ENCODE measurements at regions not wholly inside any gene's neighbourhood (a gene's known extent, or its start where the extent isn't known, plus 50 kb on each side); places are given as distances from the start of the nearest gene placed in this dataset.

DNA sequence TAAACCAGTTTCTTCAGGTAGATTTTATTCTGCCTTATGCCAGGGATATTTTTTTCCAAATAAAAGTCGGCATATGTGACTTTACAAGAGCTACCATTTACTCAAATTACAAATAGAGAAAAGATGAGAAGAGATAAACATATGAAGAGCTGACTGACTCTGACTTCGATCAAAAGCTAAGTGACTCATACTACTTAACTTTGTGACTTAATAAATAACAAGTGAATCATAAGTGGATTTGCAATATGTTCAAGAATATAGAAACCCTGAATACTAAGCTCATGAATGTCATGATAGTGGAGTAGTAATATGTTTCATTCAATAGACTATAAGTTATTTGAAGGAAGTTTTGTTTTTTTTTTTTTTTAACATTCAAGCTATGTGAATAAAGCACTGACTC lies 130.5 kb upstream of the ANO3 start:
- no peak for TF ChIP-seq POLR2AphosphoS5 (IDR thresholded peaks at IDR 0.05)
- no peak for TF ChIP-seq EP300 (IDR thresholded peaks at IDR 0.05)
- TF ChIP-seq, protein P1, sequence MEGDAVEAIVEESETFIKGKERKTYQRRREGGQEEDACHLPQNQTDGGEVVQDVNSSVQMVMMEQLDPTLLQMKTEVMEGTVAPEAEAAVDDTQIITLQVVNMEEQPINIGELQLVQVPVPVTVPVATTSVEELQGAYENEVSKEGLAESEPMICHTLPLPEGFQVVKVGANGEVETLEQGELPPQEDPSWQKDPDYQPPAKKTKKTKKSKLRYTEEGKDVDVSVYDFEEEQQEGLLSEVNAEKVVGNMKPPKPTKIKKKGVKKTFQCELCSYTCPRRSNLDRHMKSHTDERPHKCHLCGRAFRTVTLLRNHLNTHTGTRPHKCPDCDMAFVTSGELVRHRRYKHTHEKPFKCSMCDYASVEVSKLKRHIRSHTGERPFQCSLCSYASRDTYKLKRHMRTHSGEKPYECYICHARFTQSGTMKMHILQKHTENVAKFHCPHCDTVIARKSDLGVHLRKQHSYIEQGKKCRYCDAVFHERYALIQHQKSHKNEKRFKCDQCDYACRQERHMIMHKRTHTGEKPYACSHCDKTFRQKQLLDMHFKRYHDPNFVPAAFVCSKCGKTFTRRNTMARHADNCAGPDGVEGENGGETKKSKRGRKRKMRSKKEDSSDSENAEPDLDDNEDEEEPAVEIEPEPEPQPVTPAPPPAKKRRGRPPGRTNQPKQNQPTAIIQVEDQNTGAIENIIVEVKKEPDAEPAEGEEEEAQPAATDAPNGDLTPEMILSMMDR (IDR thresholded peaks at IDR 0.05), result no peak
- TF ChIP-seq POLR2A (IDR thresholded peaks at IDR 0.05), result no peak
- H3K4me1 ChIP-seq, result peaks cover 0 to 4% (median 0%) of the 10 kb centered on the region in 4 donors
- ATAC-seq (ENCODE audit: low FRiP score in 2 of 2) (no peak), DNase-seq (no peak)
- no peaks in the 10 kb centered on the region for H3K27me3 ChIP-seq
- H3K4me3 ChIP-seq, result no peak overlapping the region
- no peak overlapping the region for H3K27ac ChIP-seq
- WGBS, 2 donors, result 72 to 80% methylated on average over 2 of the region's 2 CpGs
- H3K9me3 ChIP-seq, result no peaks in the 10 kb centered on the region
- H3K36me3 ChIP-seq, result no peaks in the 10 kb centered on the region

- H3K4me1 ChIP-seq, result peaks cover 0 to 4% (median 0%) of the 10 kb centered on the region in 4 donors
- no peak for ATAC-seq (ENCODE audit: low FRiP score in 2 of 2)
- H3K27ac ChIP-seq, result no peak overlapping the region
- no peak overlapping the region for H3K4me3 ChIP-seq
- no peaks in the 10 kb centered on the region for H3K9me3 ChIP-seq
- no peak for TF ChIP-seq POLR2A (IDR thresholded peaks at IDR 0.05)
- TF ChIP-seq, protein P1 (IDR thresholded peaks at IDR 0.05), result no peak
- TF ChIP-seq EP300 (IDR thresholded peaks at IDR 0.05), result no peak
- no peak for TF ChIP-seq POLR2AphosphoS5 (IDR thresholded peaks at IDR 0.05)
- no peaks in the 10 kb centered on the region for H3K27me3 ChIP-seq
- H3K36me3 ChIP-seq, result no peaks in the 10 kb centered on the region
- WGBS, 2 donors, result 91 to 93% methylated on average over 2 of the region's 2 CpGs
- DNase-seq, result no peak
Measured at GRCh38 chr11:26202754-26203153, 129.2 kb upstream of the ANO3 start.

GRCh38 chr11:26204101-26204500 lies 127.8 kb upstream of the ANO3 start:
- WGBS, 2 donors, result 60 to 72% methylated on average over 2 of the region's 2 CpGs
- H3K4me1 ChIP-seq, result peaks cover 0 to 4% (median 0%) of the 10 kb centered on the region in 4 donors
- ATAC-seq (ENCODE audit: low FRiP score in 2 of 2) (peak; percentile 51 to 89), DNase-seq (no peak)
- H3K27me3 ChIP-seq, result no peaks in the 10 kb centered on the region
- H3K9me3 ChIP-seq, result no peaks in the 10 kb centered on the region
- TF ChIP-seq POLR2AphosphoS5 (IDR thresholded peaks at IDR 0.05), result no peak
- peak in 1 of 4 donors; percentile 21 for TF ChIP-seq EP300 (IDR thresholded peaks at IDR 0.05)
- no peak overlapping the region for H3K4me3 ChIP-seq
- H3K36me3 ChIP-seq, result no peaks in the 10 kb centered on the region
- H3K27ac ChIP-seq, result no peak overlapping the region

GRCh38 chr11:26204839-26205238 lies 127.1 kb upstream of the ANO3 start:
- Histone ChIP-seq H3K4me3 (no peak overlapping the region), H3K9me3 (no peaks in the 10 kb centered on the region), H3K4me1 (peaks cover 0 to 4% (median 0%) of the 10 kb centered on the region in 4 donors), H3K36me3 (no peaks in the 10 kb centered on the region), H3K27ac (no peak overlapping the region), H3K27me3 (no peaks in the 10 kb centered on the region)
- WGBS, 2 donors, result 73 to 76% methylated on average over 5 of the region's 5 CpGs
- DNase-seq, result no peak
- TF ChIP-seq POLR2AphosphoS5 (IDR thresholded peaks at IDR 0.05) (no peak), POLR2A (IDR thresholded peaks at IDR 0.05) (no peak), EP300 (IDR thresholded peaks at IDR 0.05) (no peak)
- TF ChIP-seq, protein P1 (IDR thresholded peaks at IDR 0.05), result no peak
- no peak for ATAC-seq (ENCODE audit: low FRiP score in 2 of 2)

GRCh38 chr11:26219183-26220117 lies 112.5 kb upstream of the ANO3 start:
- ATAC-seq (ENCODE audit: low FRiP score in 2 of 2) (peak in 1 of 2 donors; percentile 56), DNase-seq (no peak)
- peaks cover 0 to 17% (median 7%) of the 10 kb centered on the region in 4 donors for H3K4me1 ChIP-seq

More at GRCh38 chr11:26219183-26220117, 112.5 kb upstream of the ANO3 start:
- Histone ChIP-seq H3K27me3 (no peaks in the 10 kb centered on the region), H3K27ac (peak overlapping the region in 1 of 4 donors; percentile 43), H3K36me3 (no peaks in the 10 kb centered on the region), H3K4me3 (no peak overlapping the region), H3K9me3 (no peaks in the 10 kb centered on the region)
- TF ChIP-seq, protein P1 (IDR thresholded peaks at IDR 0.05), result no peak
- no peak for TF ChIP-seq POLR2A (IDR thresholded peaks at IDR 0.05)
- no peak for TF ChIP-seq EP300 (IDR thresholded peaks at IDR 0.05)
- TF ChIP-seq POLR2AphosphoS5 (IDR thresholded peaks at IDR 0.05), result no peak
- 25 to 33% methylated on average over 4 of the region's 4 CpGs for WGBS, 2 donors

Measured in upper lobe of left lung (tissue), 6 donors.